Peyer's patch (tissue), 4 donors: ENCODE measurements at regions not wholly inside any gene's neighbourhood (a gene's known extent, or its start where the extent isn't known, plus 50 kb on each side); places are given as distances from the start of the nearest gene placed in this dataset.

ENCODE experiments used
- POLR2A ChIP-seq, 2 donors: fragments of 450-650 bp; IDR thresholded peaks; one replicate each; pipeline ENCODE4 v1.5.1; 2017; ENCODE audit warnings: antibody characterized with exemption in 2 of 2, mild to moderate bottlenecking in 2 of 2, moderate library complexity in 2 of 2
- TF ChIP-seq, protein P1 (sequence below), 6 experiments: fragments of 450-650 bp in 4 of 6; fragments of 200-600 bp in 2 of 6; sonication (generic) in 1 of 6; IDR thresholded peaks; one replicate each; pipeline ENCODE4 v1.5.1; 2017 to 2019; ENCODE audit warnings: antibody characterized with exemption in 6 of 6, mild to moderate bottlenecking in 3 of 6, moderate library complexity in 1 of 6

DNA sequence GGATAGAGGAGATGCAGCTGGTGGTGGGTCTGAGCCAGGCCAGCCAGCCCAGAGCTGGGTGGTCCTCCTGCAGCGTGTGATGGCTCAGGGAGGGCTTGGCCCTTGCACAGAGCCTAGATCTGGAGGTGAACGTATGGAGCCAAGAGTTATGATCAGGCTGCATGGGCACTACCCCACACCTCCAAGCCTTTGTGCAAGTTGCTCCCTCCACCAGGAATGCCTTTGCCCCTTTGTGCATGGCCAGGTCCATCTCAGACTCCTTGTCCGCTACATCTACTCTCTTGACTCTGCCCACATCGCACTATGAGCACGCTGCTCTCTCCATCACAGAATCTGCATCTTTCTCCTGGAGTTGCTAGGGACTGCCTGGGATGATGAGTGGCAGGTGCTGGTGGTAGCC is 895.7 kb downstream of the TBC1D22A start:
- TF ChIP-seq, protein P1, sequence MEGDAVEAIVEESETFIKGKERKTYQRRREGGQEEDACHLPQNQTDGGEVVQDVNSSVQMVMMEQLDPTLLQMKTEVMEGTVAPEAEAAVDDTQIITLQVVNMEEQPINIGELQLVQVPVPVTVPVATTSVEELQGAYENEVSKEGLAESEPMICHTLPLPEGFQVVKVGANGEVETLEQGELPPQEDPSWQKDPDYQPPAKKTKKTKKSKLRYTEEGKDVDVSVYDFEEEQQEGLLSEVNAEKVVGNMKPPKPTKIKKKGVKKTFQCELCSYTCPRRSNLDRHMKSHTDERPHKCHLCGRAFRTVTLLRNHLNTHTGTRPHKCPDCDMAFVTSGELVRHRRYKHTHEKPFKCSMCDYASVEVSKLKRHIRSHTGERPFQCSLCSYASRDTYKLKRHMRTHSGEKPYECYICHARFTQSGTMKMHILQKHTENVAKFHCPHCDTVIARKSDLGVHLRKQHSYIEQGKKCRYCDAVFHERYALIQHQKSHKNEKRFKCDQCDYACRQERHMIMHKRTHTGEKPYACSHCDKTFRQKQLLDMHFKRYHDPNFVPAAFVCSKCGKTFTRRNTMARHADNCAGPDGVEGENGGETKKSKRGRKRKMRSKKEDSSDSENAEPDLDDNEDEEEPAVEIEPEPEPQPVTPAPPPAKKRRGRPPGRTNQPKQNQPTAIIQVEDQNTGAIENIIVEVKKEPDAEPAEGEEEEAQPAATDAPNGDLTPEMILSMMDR (IDR thresholded peaks at IDR 0.05): no peak
- no peak for TF ChIP-seq POLR2A (IDR thresholded peaks at IDR 0.05)
